GM19324 (cell line): ENCODE measurements at regions not wholly inside any gene's neighbourhood (a gene's known extent, or its start where the extent isn't known, plus 50 kb on each side); places are given as distances from the start of the nearest gene placed in this dataset.
A peak's percentile ranks its signal among the peaks of the same experiment; 100 is the strongest.

ENCODE experiments used
- ATAC-seq: cut with Tn5 transposase; IDR thresholded peaks from one replicate; pipeline ENCODE4 v1.9.1; 2021; ENCODE audit warnings: mild to moderate bottlenecking, moderate library complexity; ENCODE audit not compliant: unreplicated experiment, low FRiP score

- no peak for ATAC-seq
These were observed 71.5 kb upstream of the DSG1 start for GRCh38 chr18:31246460-31246859.

GRCh38 chr18:31247574-31248199, 70.3 kb upstream of the DSG1 start:
- ATAC-seq = no peak

- ATAC-seq = no peak
These were observed 69.0 kb upstream of the DSG1 start for GRCh38 chr18:31248783-31249521.

- no peak for ATAC-seq
These were observed 67.1 kb upstream of the DSG1 start for GRCh38 chr18:31250902-31251301.

GRCh38 chr18:31252522-31252921, 65.4 kb upstream of the DSG1 start:
- no peak for ATAC-seq

- peak; percentile 58 for ATAC-seq
These were observed 62.0 kb upstream of the DSG1 start for GRCh38 chr18:31255953-31256352.

GRCh38 chr18:31258789-31259188, 59.2 kb upstream of the DSG1 start:
- no peak for ATAC-seq

- no peak for ATAC-seq
These were observed 56.0 kb upstream of the DSG1 start for GRCh38 chr18:31261792-31262582.

GRCh38 chr18:31267823-31268481, 50.0 kb upstream of the DSG1 start:
- no peak for ATAC-seq
